ENCODE measurements at regions not wholly inside any gene's neighbourhood (a gene's known extent, or its start where the extent isn't known, plus 50 kb on each side); places are given as distances from the start of the nearest gene placed in this dataset.

DNA sequence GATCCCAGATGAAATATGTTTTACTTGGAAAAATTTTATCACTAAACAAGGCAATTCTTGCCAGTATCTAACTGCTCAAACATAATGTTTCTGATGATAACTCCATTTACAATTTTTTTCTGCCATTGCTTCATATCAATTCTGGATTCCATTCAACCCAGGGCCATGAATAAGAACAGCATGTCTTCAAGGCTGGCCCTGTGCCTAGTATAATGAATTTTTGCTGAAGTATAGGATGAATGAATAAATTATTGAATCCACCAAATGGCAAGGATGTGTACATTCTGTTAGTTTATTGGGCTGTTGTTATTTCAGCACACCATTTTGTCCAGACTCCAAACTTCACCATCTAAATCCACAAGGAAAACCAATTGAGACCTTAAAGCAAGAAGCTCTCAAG is 414.7 kb downstream of the HS3ST3B1 start:
- TF ChIP-seq, protein P1, sequence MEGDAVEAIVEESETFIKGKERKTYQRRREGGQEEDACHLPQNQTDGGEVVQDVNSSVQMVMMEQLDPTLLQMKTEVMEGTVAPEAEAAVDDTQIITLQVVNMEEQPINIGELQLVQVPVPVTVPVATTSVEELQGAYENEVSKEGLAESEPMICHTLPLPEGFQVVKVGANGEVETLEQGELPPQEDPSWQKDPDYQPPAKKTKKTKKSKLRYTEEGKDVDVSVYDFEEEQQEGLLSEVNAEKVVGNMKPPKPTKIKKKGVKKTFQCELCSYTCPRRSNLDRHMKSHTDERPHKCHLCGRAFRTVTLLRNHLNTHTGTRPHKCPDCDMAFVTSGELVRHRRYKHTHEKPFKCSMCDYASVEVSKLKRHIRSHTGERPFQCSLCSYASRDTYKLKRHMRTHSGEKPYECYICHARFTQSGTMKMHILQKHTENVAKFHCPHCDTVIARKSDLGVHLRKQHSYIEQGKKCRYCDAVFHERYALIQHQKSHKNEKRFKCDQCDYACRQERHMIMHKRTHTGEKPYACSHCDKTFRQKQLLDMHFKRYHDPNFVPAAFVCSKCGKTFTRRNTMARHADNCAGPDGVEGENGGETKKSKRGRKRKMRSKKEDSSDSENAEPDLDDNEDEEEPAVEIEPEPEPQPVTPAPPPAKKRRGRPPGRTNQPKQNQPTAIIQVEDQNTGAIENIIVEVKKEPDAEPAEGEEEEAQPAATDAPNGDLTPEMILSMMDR (IDR thresholded peaks at IDR 0.05; ENCODE audit: low read length): no peak
- TF ChIP-seq EZH2phosphoT487 (IDR thresholded peaks at IDR 0.05; ENCODE audit: low read length): no peak
- TF ChIP-seq EZH2 (optimal IDR thresholded peaks at IDR 0.05; ENCODE audit: low read depth, low read length): no peak
